ENCODE measurements at regions not wholly inside any gene's neighbourhood (a gene's known extent, or its start where the extent isn't known, plus 50 kb on each side); places are given as distances from the start of the nearest gene placed in this dataset.

DNA sequence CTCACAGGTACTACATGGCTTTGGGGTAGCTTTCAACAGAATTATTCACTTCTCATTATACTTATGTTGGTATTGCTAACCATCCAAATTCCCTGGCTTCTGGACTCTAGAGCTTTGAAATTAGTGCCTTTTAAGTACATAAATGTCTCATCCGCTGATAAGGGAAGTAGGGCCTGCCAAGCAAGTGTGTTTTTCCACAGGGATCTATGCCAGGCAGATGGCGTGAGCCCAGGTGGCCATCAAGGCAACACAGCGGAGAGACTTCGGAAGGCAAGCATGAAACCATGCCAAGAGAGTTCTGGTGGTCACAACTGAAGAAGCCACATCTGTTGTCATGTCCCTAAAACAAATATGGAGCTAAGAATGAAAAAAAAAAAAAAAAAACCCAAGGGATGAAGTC, 503.1 kb upstream of the LCORL start:
- no peak for DNase-seq

DNA sequence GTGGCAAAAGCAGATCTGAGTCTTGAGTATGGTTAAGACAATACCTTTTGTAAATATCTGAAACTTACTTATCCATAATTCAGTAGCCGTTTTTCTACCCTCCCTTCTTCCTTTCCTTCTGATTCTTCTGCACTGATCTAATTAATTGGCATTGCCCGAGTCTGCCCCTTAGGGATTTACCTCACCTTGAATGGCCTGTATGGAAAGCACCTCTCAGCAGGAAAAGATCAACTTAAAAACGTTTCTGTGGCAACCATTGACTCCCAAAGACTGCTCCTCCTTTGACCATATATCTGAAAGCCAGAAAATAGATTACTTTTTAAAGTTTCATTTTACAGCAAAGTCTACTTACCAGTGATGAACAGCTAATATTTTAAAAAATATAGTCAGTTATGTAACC, 496.5 kb upstream of the LCORL start:
- DNase-seq: no peak

DNA sequence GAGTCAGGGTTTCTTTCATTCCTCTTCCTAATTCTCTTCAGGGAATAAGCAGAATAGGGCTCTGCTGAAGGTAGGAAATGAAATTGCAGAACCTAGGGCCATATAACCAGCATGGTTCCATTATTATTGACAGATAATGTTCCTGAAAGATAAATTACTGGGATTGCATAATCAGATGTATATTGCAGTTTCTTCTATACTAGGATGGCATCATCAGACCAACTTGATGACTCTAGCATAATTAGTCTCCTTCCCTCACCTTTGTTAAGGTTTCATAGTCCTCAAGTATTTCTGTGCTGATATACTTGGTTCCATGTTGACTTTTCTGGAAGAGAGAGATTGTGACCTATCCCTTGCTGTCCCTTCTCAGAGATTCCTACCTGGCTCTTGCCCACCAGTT, 492.3 kb upstream of the LCORL start:
- DNase-seq: no peak

DNA sequence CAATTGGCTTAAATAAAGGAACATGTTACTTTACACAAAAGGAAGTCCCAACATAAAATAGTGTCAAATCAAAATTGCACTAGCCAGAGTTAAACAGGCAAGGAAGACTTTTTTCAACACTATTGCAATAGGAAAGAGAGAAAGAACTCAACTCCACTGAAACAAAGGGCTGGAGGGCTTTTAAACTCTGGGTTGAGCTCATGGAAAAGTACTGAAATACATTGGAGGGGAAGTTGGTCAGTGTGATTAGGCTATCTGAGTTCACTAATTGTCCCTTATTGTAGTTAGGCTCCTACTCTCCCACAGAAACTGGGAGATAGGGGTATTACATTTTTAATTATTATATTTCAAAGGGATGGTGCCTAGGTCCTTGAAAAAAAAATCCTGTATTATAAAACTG, 491.2 kb upstream of the LCORL start:
- no peak for DNase-seq

DNA sequence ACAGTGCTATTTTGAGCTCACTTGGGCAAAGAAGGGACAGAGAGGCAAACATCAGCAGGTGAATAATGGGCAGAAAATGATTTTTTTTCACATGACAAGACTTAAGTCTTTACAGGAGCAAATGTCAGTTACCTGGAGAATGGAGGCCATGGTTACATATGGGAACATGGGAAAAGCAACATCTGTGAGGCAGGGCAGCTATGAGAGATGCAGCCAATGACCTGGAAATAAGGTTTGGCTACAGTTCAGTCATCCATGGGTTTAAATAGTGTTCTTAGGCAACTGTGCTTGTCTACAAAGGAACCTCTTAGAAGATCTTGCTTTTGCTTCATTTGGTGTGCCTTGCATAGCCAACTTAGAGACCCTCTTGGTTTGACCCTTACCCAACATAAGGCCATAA, 490.2 kb upstream of the LCORL start:
- DNase-seq: no peak

DNA sequence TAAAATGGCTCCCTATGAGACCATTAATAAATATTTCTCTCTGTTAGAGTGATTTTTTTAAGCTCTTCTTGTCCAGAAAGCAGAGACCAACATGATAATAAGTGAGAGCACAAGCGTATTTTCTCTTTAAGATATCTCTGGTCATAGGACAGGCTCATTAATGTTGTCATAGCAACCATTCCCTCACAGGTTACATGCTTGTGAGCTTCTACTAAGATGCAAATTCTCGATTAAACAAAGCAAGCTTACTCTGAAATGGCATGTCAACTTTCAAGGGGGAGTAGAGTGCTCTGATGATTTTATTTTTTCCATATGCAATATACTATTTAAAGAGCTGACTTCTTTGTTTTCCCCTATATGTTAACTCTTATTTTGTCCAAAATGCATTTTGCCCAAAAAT, 487.2 kb upstream of the LCORL start:
- no peak for DNase-seq

DNA sequence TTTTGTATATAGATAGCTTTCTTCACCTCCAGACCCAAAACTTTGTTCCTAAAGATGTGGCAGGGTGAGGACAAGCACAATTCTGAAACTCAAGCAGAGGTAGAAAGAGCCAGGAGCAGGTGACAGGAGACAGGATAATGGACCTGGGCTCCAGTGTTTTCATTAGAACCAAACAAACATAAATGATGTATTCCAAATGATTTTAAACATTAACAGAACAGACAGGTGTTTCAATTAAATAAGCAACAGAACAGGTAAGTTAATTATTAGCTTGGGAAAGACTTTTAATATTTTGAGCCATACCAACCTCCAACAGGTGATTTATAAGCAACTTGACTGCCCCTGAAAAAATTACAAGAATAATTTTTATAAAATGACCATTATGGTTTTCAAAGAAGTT, 459.4 kb upstream of the LCORL start:
- no peak for DNase-seq

DNA sequence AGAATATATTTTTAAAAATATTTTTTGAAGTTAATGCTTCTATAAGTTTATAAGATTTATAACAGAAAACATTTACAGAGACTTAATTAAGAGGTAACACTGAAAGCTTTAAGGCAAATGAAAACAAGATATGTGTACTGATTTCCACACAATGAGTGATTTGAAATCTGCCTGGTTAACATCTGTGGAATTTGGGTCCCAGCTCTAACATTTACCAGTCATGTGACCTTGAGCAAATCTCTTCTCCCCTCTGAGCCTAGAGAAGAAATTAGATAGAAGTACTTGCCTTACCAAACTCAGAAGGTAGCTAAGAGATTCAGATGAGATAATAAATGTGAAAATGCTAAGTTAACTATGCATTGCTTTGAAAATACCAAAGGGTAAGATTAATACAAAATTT, 458.8 kb upstream of the LCORL start:
- no peak for DNase-seq

DNA sequence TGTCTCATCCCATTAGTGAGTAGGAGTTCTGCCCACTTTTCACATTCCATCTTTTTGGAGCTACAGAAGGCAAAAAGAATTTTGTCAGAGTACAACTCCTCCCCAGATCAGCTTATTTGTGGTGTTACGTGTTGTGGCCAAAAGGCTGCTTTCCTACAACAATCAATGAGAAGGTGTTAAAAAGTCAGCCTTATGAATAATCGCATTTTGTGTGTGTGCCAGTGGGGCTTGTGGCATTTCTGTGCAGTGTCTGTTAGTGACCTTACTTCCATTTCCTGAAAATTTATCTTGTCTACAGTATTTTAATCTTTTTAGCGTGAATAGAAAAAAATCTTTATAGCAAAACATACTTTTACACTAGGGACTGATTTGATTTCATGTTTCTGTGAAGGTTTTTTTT, 458.3 kb upstream of the LCORL start:
- no peak for DNase-seq

DNA sequence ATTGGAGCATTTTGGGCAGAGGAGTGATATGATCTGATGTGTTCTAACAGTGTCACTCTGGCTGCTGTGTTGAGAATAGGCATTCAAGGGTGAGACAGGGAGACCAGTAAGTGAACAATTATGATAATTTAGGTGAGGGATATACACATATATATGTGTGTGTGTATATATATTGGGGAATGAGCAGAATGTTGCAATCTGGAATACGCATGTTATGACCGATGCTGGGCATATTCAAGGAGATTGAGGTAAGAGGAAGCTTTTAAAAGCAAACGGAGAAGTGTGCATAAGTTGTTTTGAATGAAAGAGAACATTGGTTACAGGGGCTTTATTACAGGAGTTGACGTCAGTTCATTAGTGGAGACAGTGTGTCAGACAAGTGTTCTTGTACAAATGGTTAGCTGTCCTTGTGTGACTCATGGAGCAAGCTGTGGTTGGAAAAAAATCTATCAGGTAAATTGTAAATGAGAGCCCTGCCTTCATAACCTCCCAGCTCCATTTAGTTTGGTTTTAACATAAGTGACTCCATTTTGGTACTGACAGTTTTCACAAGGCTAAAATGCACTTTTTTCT, 442.5 kb upstream of the LCORL start:
- DNase-seq: no peak

DNA sequence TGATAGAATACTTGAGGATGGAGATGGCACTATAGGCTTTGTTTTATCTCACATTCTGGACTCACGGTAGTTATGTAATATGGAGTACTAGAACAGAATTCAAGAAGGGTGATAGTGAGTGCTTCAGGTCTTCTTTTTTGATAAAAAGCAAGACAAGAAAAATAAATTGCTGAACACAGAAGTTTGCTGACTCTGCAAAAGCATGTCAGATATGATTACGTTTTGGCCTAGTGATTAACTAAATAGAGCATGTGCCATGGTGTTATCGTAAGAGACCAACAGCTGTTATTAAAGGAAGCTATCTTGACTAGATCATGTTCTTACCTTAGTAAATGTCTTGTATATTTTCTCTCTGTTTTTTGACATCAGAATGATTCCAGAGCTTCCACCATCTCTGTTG, 436.9 kb upstream of the LCORL start:
- DNase-seq: no peak

DNA sequence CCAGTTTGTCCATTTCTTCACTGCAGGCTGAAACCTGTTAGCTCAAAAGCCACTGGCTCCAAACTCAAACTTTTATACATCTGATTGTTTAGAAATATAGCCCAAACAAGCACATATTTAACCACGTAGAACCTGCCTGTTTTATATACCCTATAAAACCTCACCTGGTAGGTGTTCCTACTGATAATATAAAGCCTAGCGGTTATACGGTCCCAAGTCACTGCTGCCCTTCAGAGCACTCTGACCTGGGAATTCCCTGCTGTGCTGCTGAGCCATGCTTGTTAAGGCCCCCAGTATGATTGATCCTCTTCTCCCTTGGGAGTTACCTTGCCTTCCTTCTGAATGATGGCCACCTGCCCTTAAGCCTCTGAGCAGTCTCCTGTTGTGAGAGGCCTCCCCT, 432.8 kb upstream of the LCORL start:
- no peak for DNase-seq

DNA sequence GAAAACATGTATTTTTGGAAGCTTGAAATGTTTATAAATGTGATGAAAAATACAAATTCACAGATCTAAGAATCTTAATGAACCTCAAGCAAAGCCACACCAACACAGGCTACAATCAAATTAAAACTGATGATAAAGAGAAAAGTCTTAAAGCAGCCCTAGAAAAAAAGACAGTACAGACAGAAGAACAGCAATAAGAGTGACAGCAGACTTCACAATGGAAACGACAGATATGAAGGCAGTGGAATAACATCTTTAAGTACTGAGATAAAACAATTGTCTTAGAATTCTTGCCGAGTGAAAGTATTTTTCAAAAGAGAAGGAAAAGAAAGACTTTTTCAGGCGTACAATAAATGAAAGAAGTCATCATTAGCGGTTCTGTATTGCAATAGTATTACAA, 423.6 kb upstream of the LCORL start:
- no peak for DNase-seq

DNA sequence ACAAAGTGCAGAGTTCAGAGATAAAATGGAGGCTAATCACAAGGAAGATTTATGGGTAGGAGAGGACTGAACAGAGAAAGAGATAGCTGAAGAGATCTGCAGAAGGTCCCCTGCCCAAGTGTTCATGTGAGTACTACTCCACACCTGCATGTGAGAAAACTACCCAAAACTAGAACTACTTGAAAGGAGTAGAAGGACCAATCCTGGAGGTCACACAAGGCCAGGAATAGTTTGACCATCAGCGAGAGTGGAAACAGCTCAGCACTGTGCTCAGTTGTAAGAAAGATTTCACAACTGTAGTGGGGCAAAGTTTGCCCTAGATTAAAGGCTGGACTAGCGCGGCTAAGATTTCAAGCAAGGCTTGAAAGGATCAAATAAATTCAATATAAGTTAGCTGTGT, 422.7 kb upstream of the LCORL start:
- DNase-seq: no peak

DNA sequence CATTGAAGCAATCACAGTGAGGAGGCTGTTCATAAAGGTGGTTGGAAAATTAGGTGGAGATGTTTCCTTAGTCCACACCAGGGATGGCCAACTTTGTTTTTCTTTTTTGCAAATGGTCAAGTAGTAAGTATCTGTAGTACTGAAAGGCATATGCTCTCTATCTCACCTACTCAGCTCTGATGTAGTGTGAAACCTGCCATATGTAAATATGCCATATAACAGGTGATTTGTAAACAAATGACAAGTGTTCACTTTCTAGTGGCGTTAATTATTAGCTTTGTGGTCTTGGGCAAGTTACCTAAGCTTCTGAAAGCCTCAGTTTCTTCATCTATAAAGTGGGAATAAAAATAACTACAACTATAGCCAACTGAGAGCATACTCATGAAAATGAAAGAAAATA, 421.4 kb upstream of the LCORL start:
- DNase-seq: no peak

DNA sequence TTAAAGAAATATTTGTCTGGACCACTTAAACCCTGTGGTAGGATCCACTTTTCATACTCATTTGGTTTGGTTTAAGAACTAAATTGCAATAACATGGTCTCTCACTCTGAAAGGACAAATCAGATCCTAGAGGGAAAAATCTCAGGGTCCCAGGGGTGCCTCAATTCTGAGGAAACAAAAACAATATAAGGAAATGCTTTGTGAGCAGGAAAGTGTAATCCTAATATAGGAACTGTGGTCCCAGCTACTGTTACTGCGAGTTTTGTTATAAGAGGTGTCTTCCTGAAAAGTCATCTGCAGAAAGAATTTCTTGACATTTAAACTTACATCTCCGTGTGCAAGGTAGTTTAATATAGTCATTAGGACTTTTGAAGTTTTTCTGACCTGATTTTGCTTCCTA, 420.1 kb upstream of the LCORL start:
- no peak for DNase-seq

DNA sequence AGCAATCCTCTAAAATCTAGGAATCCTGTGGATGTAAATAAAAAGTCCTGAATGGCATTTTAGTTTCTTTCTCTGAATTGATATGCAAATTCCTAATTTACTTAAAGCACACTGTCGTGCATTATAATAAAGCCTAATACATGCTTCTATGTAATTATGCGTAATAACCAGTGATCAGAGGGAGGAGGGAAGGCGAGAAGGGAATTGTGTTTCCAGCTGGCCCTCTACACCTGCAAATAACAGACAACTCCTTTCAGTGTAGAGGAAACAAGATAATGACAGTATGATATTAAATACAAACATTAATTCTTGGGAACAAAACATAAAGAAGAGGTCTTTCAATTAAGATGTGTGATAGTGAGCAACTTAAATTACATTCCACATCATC, 419.6 kb upstream of the LCORL start:
- DNase-seq: no peak

DNA sequence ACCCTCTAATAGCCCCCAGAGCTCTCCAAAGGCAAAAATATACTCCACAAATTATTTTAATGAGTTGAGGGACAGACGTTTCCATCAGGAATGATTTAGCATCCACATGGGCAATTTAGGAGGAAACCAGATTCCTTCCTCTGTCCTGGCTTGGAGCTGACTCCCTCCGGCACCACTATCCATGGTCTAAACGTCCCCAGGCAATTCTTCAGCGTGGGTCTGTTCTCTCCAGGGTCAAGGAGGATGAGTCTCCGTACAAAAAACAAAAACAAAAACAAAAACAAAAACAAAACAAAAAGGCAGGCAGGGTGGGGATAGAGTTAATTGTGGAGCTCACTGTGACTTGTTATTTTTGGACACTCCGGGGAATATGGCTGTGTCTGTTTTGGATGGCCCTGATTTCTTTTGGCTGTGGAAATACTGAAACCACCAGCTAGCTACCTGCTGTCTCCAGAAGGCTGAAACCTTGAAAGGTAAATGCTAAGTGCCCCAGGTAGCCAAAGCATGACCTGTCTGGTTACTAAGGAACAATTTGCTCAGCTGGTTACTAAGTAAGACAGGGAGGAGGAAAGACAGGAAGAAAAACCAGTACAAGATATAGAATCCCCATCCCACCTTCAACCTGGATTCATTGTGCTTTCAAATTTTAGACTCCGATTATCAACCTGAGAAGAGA, 419.1 kb upstream of the LCORL start:
- no peak for DNase-seq

DNA sequence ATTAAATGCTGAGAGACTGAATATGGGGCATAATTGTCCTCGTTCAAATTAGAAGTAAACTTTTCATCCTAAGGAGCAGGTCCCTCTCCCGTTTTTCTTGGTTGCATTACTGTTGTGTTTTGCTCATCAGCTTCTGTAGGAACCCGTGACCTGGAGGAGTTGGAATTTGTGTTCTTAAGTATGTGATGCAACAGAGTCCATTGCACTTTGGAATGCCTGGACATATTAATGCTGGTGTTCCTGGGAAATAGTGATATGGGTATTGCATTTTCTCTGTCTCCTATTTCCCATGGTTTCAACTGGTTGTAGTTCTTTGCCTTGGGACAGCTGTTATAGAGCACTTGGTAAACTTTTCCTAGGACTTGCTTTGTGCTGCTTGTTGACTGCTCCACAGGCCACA, 417.8 kb upstream of the LCORL start:
- DNase-seq: no peak

DNA sequence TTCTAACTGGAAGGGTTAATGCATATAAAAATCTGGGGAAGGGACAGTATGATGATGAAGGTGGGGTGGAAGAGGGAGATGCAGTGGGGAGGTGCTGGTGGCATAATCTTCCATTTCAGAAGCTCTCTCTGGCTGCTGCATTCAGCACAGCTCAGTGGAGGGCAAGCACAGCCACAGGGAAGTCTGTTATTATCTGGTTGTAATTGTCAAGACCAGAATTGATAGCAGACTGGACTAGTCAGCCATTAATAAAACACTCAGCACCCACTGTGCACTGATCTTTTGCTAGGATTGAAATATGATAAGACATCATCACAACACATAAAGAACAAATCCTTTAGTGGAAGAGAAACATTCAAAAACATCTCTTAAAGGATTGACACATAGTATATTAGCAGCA, 414.2 kb upstream of the LCORL start:
- no peak for DNase-seq

DNA sequence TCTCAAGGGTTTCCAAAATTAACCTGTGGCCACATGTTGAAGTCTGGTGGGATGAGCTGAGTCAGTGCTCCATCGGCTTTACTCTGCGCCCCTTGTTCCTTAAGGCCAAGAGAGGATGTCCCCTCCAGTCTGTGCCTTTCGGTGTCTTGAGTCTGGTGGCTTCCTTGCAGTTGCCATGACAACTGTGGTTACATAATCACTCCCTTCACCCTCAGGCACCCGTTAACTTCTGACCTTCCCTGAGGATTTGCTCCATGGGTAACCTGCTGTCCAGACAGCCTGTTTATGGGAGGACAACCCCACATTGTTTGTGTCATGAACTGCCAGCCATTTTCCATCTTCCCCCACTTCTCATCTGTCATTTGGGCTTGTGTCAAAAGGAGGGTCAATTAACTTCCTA, 401.1 kb upstream of the LCORL start:
- DNase-seq: no peak

DNA sequence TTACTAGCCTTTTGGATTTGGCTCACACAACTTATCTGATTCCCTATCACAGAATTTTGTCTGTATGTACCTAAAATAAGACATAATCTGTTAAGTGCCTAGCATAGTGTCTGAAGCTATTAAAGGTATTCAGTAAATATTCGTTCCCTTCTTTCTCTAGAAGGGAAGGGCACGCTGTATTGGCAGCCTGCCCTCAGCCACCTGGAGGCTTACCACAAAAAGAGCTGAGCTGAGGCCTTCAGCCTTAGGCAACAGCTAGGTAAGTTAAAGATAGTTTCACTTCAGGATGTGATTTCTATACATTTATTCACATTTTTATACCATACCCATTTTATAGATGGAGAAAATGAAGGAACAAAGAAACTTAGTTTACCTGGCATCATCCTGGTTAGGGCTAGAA, 400.0 kb upstream of the LCORL start:
- DNase-seq: no peak

DNA sequence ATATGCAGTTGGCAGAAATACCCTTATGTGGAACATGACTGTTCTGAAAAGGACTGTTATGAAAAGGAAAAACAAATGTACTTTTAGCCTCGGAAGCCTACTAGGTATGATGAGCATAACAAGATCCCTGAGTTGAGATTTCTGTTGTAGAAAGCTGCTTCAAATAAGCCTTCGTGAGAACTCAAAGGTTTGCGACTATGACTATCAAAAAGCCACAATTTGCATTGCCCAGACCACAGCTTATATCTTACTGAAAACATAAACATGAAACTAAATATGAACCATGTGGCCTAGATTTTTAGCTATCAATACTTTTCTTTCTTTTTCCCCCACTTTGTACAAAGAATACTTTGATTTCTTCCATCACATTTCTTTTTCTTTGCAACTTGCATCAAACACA, 398.2 kb upstream of the LCORL start:
- no peak for DNase-seq

Measured in anterior cingulate cortex (tissue), 58 donors.